ENCODE measurements at regions not wholly inside any gene's neighbourhood (a gene's known extent, or its start where the extent isn't known, plus 50 kb on each side); places are given as distances from the start of the nearest gene placed in this dataset.

DNA sequence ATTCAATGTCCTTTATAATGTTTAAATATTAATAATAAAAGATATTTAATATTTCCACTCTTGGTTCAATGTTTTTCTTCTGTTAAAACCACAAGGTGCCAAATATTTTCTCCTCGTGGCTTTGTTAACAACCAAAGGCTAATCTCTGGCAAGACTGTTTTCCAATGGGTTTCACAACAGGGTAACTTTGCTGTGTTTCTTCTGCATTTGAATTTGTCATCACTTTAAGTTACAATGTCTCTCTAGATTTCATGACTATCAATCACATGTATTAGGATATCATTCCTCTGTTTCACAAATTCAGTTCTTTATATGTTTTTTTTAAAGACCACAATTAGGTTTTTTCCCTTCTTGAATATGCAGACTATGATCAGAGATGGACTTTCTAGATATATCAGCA is 469.8 kb upstream of the ACVR2A start:
- H3K9me3 ChIP-seq (ENCODE audit: control insufficient read depth in 1 of 2, low read length in 2 of 2): no peaks in the 10 kb centered on the region
- H3K27me3 ChIP-seq (ENCODE audit: low read depth, low read length): no peaks in the 10 kb centered on the region
- no peak overlapping the region for H3K4me3 ChIP-seq (ENCODE audit: low read depth in 1 of 2, low read length in 2 of 2)
- H3K4me1 ChIP-seq (ENCODE audit: control insufficient read depth in 1 of 2, insufficient read depth in 2 of 2, low read length in 2 of 2): peaks cover 0 to 11% of the 10 kb centered on the region in 2 donors
- H3K27ac ChIP-seq (ENCODE audit: low read length): no peak overlapping the region
- no peaks in the 10 kb centered on the region for H3K36me3 ChIP-seq (ENCODE audit: control insufficient read depth in 1 of 2, insufficient read depth in 2 of 2, low read length in 2 of 2)

DNA sequence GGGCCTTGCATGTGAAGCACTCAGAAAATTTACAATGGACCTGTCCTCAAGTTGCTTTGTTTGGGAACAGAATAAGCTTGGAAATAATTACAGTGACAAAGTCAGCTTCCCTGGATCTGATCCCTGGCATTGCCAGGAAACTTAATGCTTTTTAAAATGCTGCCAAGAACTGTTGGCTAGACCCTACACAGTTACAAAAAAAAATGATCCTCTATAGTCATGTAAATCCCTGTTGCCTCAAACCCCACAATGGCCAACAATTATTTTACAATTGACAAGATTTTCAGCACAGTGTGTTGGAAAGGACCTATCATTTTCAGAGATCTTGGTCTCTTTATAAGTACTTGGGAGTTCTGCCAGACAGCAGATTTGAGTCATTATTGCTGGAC is 470.4 kb upstream of the ACVR2A start:
- peaks cover 0 to 11% of the 10 kb centered on the region in 2 donors for H3K4me1 ChIP-seq (ENCODE audit: control insufficient read depth in 1 of 2, insufficient read depth in 2 of 2, low read length in 2 of 2)
- H3K9me3 ChIP-seq (ENCODE audit: control insufficient read depth in 1 of 2, low read length in 2 of 2): no peaks in the 10 kb centered on the region
- no peaks in the 10 kb centered on the region for H3K36me3 ChIP-seq (ENCODE audit: control insufficient read depth in 1 of 2, insufficient read depth in 2 of 2, low read length in 2 of 2)
- no peaks in the 10 kb centered on the region for H3K27me3 ChIP-seq (ENCODE audit: low read depth, low read length)
- no peak overlapping the region for H3K27ac ChIP-seq (ENCODE audit: low read length)
- H3K4me3 ChIP-seq (ENCODE audit: low read depth in 1 of 2, low read length in 2 of 2): no peak overlapping the region

DNA sequence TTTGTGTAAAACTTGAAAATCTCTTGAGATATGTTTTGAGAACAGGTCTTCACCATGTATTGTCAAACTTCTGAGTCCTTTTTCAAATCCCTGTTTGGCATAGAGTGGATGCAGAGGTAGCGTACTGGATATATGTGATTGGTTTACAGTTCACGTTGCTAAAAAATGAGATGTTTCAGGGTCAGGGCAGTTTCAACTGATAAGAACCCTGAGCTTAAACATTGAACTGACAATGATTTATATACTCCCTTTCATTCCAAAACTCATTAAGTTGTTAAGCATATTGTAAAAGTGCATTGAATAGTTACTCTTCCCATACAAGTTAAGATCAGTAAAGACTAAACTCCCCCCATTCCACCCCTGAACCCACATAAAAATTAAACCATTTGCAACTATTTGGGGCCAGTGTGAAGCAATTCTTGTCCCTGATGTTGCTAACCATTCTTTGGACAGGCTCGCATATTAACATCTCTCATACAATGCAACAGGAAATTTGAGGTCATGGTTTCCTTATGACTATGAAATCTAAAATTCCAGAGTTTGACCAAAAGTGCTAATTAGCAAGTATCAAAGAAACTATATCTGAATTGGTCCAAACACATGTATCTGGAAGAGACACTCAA is 470.9 kb upstream of the ACVR2A start:
- H3K9me3 ChIP-seq (ENCODE audit: control insufficient read depth in 1 of 2, low read length in 2 of 2): no peaks in the 10 kb centered on the region

DNA sequence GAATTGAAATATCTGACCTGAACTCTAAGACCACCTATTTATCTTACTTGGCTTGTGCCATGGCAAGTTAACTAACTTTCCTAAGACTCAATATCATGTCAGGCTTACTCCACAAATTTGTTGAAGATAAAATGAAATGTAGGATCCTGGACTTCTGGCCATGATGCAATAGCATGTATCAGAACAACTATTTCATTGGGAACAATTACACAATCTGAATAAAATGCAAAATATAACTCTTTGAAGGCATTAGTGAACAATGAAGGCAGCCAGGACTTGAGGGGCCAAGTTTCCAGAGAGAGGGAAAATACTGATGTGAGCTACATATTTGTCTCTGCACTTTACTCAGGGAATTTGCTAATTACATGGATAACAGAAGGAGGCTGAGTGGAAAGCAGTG is 476.5 kb upstream of the ACVR2A start:
- Histone ChIP-seq H3K27ac (ENCODE audit: low read length) (no peak overlapping the region), H3K4me3 (ENCODE audit: low read depth in 1 of 2, low read length in 2 of 2) (no peak overlapping the region), H3K4me1 (ENCODE audit: control insufficient read depth in 1 of 2, insufficient read depth in 2 of 2, low read length in 2 of 2) (peaks cover 0 to 7% of the 10 kb centered on the region in 2 donors), H3K36me3 (ENCODE audit: control insufficient read depth in 1 of 2, insufficient read depth in 2 of 2, low read length in 2 of 2) (no peaks in the 10 kb centered on the region), H3K9me3 (ENCODE audit: control insufficient read depth in 1 of 2, low read length in 2 of 2) (no peaks in the 10 kb centered on the region), H3K27me3 (ENCODE audit: low read depth, low read length) (no peaks in the 10 kb centered on the region)

More for the DNA sequence above, 470.9 kb upstream of the ACVR2A start:
- no peaks in the 10 kb centered on the region for H3K36me3 ChIP-seq (ENCODE audit: control insufficient read depth in 1 of 2, insufficient read depth in 2 of 2, low read length in 2 of 2)
- no peak overlapping the region for H3K4me3 ChIP-seq (ENCODE audit: low read depth in 1 of 2, low read length in 2 of 2)
- H3K4me1 ChIP-seq (ENCODE audit: control insufficient read depth in 1 of 2, insufficient read depth in 2 of 2, low read length in 2 of 2): peaks cover 0 to 11% of the 10 kb centered on the region in 2 donors
- H3K27ac ChIP-seq (ENCODE audit: low read length): no peak overlapping the region
- H3K27me3 ChIP-seq (ENCODE audit: low read depth, low read length): no peaks in the 10 kb centered on the region

DNA sequence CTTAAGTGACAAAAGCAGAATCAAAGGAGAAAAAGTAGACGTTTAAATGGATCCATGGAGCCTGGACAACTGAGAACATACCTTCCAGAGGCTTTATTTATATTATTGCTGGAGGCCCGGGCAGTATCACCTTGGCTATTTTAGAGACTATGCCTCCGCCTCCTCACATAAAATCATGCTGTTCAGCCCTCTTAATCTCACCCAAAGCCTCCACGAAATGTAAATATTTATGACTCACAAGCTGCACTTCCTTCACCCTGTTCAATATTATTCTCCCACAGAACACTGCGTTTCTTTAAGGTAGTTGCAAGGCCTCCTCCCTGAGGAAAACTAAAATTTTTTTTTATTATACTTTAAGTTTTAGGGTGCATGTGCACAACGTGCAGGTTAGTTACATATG is 478.6 kb upstream of the ACVR2A start:
- peaks cover 0 to 6% of the 10 kb centered on the region in 2 donors for H3K4me1 ChIP-seq (ENCODE audit: control insufficient read depth in 1 of 2, insufficient read depth in 2 of 2, low read length in 2 of 2)
- no peaks in the 10 kb centered on the region for H3K36me3 ChIP-seq (ENCODE audit: control insufficient read depth in 1 of 2, insufficient read depth in 2 of 2, low read length in 2 of 2)
- no peaks in the 10 kb centered on the region for H3K27me3 ChIP-seq (ENCODE audit: low read depth, low read length)
- H3K27ac ChIP-seq (ENCODE audit: low read length): no peak overlapping the region
- H3K9me3 ChIP-seq (ENCODE audit: control insufficient read depth in 1 of 2, low read length in 2 of 2): no peaks in the 10 kb centered on the region
- H3K4me3 ChIP-seq (ENCODE audit: low read depth in 1 of 2, low read length in 2 of 2): no peak overlapping the region

DNA sequence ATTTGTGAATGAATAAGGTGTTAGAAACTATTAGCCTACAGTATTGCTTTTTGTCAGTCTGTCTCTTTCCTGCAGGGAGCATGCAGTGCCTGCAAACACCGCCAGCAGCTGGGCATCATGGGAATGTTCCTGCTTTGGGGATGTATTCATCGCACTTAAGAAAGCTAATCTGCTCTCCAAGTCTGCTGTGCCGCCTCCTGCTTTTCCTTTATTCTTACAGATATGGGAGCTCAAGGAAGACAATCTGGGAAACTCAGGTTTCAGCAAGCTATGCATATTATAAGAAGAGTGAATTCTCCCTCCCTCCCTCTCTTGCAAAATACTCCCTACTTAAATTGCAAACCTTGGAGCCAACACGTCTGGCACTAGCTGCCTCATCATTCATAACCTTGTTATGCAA is 479.2 kb upstream of the ACVR2A start:
- Histone ChIP-seq H3K36me3 (ENCODE audit: control insufficient read depth in 1 of 2, insufficient read depth in 2 of 2, low read length in 2 of 2) (no peaks in the 10 kb centered on the region), H3K4me1 (ENCODE audit: control insufficient read depth in 1 of 2, insufficient read depth in 2 of 2, low read length in 2 of 2) (peaks cover 0 to 6% of the 10 kb centered on the region in 2 donors), H3K27me3 (ENCODE audit: low read depth, low read length) (no peaks in the 10 kb centered on the region), H3K27ac (ENCODE audit: low read length) (no peak overlapping the region), H3K9me3 (ENCODE audit: control insufficient read depth in 1 of 2, low read length in 2 of 2) (no peaks in the 10 kb centered on the region), H3K4me3 (ENCODE audit: low read depth in 1 of 2, low read length in 2 of 2) (no peak overlapping the region)

DNA sequence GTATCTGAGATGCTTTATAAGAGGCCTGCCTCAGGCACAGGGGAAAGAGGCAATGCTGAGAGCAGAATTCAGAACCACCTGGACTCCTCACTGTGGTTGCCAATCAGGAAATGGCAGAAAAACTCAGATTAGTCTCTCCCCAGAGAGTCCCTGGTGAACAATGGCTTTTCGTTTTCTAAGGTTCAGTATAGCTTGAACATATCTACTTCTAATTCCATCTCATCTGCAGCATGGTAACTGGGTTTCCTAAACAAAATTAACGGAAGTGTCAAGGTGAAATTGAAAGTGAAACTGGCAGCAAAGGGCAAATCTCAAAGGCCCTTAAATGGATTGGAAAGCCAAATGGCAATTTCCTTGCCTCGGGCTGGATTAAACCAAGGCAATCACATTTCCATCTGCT is 480.2 kb upstream of the ACVR2A start:
- H3K27ac ChIP-seq (ENCODE audit: low read length): no peak overlapping the region
- H3K4me1 ChIP-seq (ENCODE audit: control insufficient read depth in 1 of 2, insufficient read depth in 2 of 2, low read length in 2 of 2): peaks cover 0 to 6% of the 10 kb centered on the region in 2 donors
- no peaks in the 10 kb centered on the region for H3K27me3 ChIP-seq (ENCODE audit: low read depth, low read length)

DNA sequence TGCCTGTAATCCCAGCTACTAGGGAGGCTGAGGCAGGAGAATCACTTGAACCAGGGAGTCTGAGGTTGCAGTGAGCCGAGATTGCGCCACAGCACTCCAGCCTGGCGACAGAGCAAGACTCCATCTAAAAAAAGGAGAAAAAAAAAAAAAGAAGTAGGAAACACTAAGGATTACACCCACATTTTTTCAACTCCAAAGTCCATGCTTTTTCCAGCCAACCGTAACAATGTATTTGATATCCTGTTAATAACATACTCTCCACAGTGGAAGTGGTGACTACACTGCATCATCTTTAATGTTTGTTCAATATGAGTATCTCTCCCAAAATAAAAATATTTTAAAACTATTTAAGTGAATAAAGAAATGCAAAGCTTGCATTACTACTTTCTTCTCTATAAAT is 481.6 kb upstream of the ACVR2A start:
- Histone ChIP-seq H3K36me3 (ENCODE audit: control insufficient read depth in 1 of 2, insufficient read depth in 2 of 2, low read length in 2 of 2) (no peaks in the 10 kb centered on the region), H3K9me3 (ENCODE audit: control insufficient read depth in 1 of 2, low read length in 2 of 2) (no peaks in the 10 kb centered on the region), H3K4me1 (ENCODE audit: control insufficient read depth in 1 of 2, insufficient read depth in 2 of 2, low read length in 2 of 2) (peaks cover 0 to 6% of the 10 kb centered on the region in 2 donors)

More for the DNA sequence above, 480.2 kb upstream of the ACVR2A start:
- H3K36me3 ChIP-seq (ENCODE audit: control insufficient read depth in 1 of 2, insufficient read depth in 2 of 2, low read length in 2 of 2): no peaks in the 10 kb centered on the region
- H3K9me3 ChIP-seq (ENCODE audit: control insufficient read depth in 1 of 2, low read length in 2 of 2): no peaks in the 10 kb centered on the region
- H3K4me3 ChIP-seq (ENCODE audit: low read depth in 1 of 2, low read length in 2 of 2): no peak overlapping the region

DNA sequence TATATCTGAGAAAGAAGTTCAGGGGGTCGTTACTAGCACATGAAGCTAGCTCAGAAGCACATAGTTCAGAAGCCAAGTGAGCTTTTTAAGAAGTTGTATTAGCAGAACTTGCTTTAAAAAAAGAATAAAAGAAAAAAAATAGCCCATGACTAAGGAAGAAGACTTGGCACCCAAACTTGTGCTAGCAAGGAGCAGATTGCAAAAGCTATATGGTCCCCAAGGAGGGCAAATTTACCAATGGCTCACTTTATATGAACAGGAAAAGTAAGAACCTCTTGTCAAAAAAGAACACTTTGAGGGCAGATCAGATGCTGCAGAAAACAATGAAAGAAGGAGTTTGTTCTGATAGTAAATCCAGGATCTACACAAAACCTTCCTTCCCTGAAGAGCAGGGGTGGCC is 486.5 kb upstream of the ACVR2A start:
- Histone ChIP-seq H3K4me1 (ENCODE audit: control insufficient read depth in 1 of 2, insufficient read depth in 2 of 2, low read length in 2 of 2) (no peaks in the 10 kb centered on the region), H3K4me3 (ENCODE audit: low read depth in 1 of 2, low read length in 2 of 2) (no peak overlapping the region), H3K36me3 (ENCODE audit: control insufficient read depth in 1 of 2, insufficient read depth in 2 of 2, low read length in 2 of 2) (no peaks in the 10 kb centered on the region), H3K27me3 (ENCODE audit: low read depth, low read length) (no peaks in the 10 kb centered on the region), H3K9me3 (ENCODE audit: control insufficient read depth in 1 of 2, low read length in 2 of 2) (no peaks in the 10 kb centered on the region), H3K27ac (ENCODE audit: low read length) (no peak overlapping the region)

More for the DNA sequence above, 481.6 kb upstream of the ACVR2A start:
- Histone ChIP-seq H3K4me3 (ENCODE audit: low read depth in 1 of 2, low read length in 2 of 2) (no peak overlapping the region), H3K27me3 (ENCODE audit: low read depth, low read length) (no peaks in the 10 kb centered on the region), H3K27ac (ENCODE audit: low read length) (no peak overlapping the region)

DNA sequence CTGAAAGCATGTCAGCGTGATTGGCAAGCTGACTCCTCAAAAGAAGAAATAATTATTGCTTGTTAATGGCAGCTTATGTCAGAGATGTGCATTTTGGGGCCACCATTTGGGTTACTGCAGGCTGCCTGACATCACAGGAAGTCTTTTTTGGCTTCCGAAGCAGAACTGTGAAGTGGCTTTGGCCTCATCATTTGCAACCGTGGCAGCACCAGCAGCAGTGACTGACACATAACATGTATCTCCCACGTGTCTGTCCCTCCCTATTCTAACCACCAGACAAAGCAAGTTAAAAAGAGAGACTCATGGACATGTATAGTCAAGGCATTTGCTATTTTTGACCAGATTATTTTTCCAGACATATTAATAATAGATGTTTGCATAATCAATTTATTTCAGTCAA is 488.7 kb upstream of the ACVR2A start:
- no peaks in the 10 kb centered on the region for H3K27me3 ChIP-seq (ENCODE audit: low read depth, low read length)
- no peak overlapping the region for H3K4me3 ChIP-seq (ENCODE audit: low read depth in 1 of 2, low read length in 2 of 2)
- H3K36me3 ChIP-seq (ENCODE audit: control insufficient read depth in 1 of 2, insufficient read depth in 2 of 2, low read length in 2 of 2): no peaks in the 10 kb centered on the region
- H3K4me1 ChIP-seq (ENCODE audit: control insufficient read depth in 1 of 2, insufficient read depth in 2 of 2, low read length in 2 of 2): no peaks in the 10 kb centered on the region
- no peaks in the 10 kb centered on the region for H3K9me3 ChIP-seq (ENCODE audit: control insufficient read depth in 1 of 2, low read length in 2 of 2)
- H3K27ac ChIP-seq (ENCODE audit: low read length): no peak overlapping the region

DNA sequence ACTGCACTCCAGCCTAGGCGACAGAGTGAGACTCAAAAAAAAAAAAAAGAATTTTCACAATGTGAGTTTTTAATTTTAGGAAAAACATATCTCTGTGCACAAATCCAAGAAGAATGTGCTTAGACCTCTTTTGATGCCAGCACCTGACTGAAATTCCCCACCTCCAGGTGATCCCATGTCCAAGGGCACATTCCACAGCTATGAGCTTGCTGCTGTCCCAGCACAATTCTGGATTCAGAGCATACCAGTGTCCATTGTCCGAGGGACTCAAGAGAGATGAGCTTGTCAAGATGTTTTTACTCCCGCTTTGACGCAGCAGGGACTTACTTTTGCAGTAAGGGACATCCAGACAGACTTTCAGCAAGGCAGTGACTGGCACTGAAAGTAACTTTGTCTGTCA is 489.1 kb upstream of the ACVR2A start:
- Histone ChIP-seq H3K27me3 (ENCODE audit: low read depth, low read length) (no peaks in the 10 kb centered on the region), H3K27ac (ENCODE audit: low read length) (no peak overlapping the region), H3K4me3 (ENCODE audit: low read depth in 1 of 2, low read length in 2 of 2) (no peak overlapping the region), H3K36me3 (ENCODE audit: control insufficient read depth in 1 of 2, insufficient read depth in 2 of 2, low read length in 2 of 2) (no peaks in the 10 kb centered on the region), H3K9me3 (ENCODE audit: control insufficient read depth in 1 of 2, low read length in 2 of 2) (no peaks in the 10 kb centered on the region), H3K4me1 (ENCODE audit: control insufficient read depth in 1 of 2, insufficient read depth in 2 of 2, low read length in 2 of 2) (no peaks in the 10 kb centered on the region)

DNA sequence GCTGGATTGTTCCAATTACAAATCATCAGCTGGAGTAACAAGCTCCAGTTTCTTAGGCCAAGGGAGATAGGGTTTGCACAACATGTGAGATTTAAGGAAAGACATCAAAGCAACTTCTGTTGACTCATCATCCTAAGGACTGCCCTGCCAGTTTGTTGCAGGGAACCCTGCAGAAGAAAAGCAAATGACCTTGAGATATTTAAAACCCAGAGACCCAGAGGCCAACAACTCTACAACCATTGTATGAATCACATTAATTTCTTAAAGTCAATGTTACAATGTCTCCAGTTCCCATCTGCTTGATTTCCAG is 491.8 kb upstream of the ACVR2A start:
- Histone ChIP-seq H3K4me1 (ENCODE audit: control insufficient read depth in 1 of 2, insufficient read depth in 2 of 2, low read length in 2 of 2) (no peaks in the 10 kb centered on the region), H3K36me3 (ENCODE audit: control insufficient read depth in 1 of 2, insufficient read depth in 2 of 2, low read length in 2 of 2) (no peaks in the 10 kb centered on the region)

More for the DNA sequence above, 491.8 kb upstream of the ACVR2A start:
- Histone ChIP-seq H3K4me3 (ENCODE audit: low read depth in 1 of 2, low read length in 2 of 2) (no peak overlapping the region), H3K9me3 (ENCODE audit: control insufficient read depth in 1 of 2, low read length in 2 of 2) (no peaks in the 10 kb centered on the region), H3K27me3 (ENCODE audit: low read depth, low read length) (no peaks in the 10 kb centered on the region), H3K27ac (ENCODE audit: low read length) (no peak overlapping the region)

Measured in muscle layer of duodenum (tissue), 2 donors.